Stimulated activated CD8-positive, alpha-beta memory T cell treated with anti-CD3 and anti-CD28 coated beads, Interleukin-15, amount 100 ng/mL, for 4 hours (primary cell): ENCODE measurements at regions not wholly inside any gene's neighbourhood (a gene's known extent, or its start where the extent isn't known, plus 50 kb on each side); places are given as distances from the start of the nearest gene placed in this dataset.
"Not testable (repeated sequence)": the region's sequence is repeated elsewhere in the genome, so short reads cannot be mapped to it uniquely, and the experiment has no call there.

ENCODE experiments used
- DNase-seq, 2 donors: peaks; one replicate each; pipeline ENCODE4 v3.0.0-alpha.2; 2020; ENCODE audit warnings: low read depth in 2 of 2

- DNase-seq, result no peak
Observed at GRCh38 chrX:4682636-4683035, 969.2 kb upstream of the PRKX start.

- no peak for DNase-seq
Observed at GRCh38 chrX:4675686-4676300, 962.3 kb upstream of the PRKX start.

DNA sequence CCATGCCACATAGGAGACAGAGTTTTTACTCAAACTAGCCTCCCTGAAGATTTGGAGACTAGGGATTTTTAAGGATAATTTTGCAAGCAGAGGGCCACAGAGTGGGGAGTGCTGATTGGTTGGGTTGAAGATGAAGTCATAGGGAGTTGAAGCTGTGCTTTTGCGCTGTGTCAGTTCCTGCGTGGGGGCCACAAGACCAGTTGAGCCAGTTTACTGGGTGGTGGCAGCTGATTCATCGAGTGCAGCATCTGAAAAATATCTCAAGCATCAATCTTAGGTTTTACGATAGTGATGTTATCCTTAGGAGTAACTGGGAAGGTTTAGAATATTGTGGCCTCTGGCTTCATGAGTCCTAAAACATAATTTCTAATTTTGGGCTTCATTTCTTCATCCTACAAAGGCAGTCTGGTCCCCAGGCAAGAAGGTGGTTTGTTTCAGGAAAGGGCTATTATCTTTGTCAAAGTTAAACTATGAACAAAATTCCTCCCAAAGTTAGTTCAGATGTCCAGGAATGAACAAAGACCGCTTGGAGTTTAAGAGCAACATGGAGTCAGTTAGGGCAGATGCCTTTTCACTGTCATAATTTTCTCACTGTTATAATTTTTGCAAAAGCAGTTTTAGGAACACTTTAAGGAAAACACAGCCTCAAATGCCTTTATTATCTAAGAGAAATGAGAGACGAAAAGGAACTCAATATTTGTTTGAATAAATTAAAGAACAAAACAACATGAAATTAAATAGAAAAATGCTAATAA is 960.8 kb upstream of the PRKX start:
- no peak for DNase-seq

- no peak for DNase-seq
Observed at GRCh38 chrX:4671344-4671743, 957.9 kb upstream of the PRKX start.

DNA sequence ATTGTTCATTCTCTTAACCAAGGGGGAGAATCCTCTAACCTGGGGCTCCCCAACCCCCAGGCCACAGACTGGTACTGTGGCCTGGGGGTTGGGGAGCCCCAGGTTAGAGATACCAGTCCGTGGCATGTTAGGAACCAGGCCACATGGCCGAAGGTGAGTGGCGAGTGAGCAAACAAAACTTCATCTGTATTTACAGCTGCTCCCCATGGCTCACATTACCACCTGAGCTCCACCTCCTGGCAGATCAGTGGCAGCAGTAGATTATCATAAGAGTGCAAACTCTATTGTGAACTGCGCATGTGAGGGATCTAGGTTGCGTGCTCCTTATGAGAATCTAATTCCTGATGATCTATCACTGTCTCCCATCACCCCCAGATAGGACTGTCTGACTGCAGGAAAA is 957.2 kb upstream of the PRKX start:
- no peak for DNase-seq

DNA sequence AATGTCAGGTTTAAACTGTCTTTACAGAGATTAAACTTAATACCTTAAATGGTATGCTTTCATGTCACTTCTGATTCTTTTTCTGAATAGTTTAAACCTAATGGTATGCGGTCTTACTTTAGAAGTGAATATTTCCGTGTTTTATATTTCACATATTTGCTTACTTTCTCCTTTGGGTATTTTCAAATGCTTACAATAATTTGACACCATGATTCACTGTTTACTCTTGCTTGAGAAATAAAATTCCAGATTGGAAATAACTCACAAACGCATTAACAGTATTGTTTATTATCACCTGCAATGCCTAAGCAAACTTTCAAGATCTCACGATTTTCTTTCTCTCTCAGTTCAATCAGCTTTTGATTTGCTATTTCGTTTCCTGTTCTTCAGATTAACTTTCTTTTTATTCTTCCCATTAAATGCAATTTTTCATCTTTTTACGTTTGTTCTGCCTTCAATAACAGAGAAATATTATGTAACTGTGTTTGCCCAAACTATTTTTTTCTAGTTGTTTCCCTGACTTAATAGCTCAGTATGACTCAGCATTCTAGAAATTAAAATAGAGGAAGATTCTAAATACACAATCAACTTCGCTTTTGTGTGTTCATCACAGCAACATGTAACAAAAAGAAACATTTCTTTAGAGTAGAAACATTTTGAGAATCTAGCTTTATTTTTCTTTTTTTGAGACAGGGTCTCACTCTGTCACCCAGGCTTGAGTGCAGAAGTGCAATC is 955.5 kb upstream of the PRKX start:
- DNase-seq, result no peak

- DNase-seq, result no peak
Observed at GRCh38 chrX:4663085-4663484, 949.6 kb upstream of the PRKX start.

DNA sequence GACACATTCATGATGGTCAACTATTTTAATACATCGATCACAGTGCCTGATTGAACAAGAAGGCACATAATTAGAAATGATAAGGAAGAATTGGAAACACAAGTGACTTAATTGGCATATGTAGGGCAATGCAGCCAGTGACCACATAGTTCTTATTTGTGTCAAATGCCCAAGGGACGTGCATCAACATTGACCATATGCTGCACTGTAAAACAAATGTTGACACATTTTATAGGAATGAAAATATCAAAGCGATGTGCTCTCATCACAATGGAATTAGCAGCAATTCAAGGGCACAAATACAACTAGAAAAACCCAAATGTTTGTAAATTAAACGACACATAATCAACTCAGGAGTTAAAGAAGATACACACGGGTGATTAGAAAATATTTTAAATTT is 948.3 kb upstream of the PRKX start:
- DNase-seq, result no peak

DNA sequence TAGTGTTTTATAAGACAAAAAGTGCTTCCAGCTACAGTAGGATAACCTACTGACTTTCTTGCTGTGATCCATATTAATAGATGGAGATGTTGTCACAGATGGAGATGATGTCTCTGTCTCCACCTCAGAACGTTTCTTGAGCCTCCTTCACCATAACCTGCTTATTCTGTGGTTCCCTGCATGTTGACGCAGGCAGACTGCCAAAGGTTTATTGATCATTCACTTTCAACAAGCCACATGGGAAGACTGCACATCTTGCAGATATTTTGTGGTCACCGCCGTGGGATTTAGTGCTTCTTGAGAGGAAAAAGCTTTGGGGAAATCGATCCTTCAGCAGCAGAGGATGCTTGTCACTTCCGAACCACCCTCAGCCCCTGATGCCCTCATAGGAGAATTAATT is 943.0 kb upstream of the PRKX start:
- DNase-seq, result no peak

- DNase-seq, result no peak
Observed at GRCh38 chrX:4655743-4656142, 942.3 kb upstream of the PRKX start.

- DNase-seq, result no peak
Observed at GRCh38 chrX:4642114-4642513, 928.7 kb upstream of the PRKX start.

- no peak for DNase-seq
Observed at GRCh38 chrX:4638036-4638435, 924.6 kb upstream of the PRKX start.

DNA sequence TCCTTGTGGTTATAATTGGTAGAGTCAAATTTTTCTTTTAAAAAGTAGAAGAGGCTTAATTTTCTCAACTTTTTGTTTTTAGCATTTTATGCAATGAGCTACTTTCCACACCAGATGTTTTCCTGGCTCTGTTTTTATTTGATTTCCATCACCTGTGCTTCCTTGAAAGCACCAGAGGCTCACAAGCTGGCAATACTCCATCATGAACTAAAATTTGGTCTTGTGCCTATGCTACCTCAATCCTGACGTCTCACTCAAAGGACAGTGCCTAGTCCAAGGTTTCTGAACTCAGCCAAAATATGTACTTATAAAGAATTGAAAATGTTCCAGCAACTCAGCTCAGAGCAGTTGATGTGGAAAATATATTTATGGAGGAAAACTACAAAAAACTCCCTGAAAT is 914.0 kb upstream of the PRKX start:
- no peak for DNase-seq

GRCh38 chrX:4622486-4623167 is 909.2 kb upstream of the PRKX start:
- no peak for DNase-seq

DNA sequence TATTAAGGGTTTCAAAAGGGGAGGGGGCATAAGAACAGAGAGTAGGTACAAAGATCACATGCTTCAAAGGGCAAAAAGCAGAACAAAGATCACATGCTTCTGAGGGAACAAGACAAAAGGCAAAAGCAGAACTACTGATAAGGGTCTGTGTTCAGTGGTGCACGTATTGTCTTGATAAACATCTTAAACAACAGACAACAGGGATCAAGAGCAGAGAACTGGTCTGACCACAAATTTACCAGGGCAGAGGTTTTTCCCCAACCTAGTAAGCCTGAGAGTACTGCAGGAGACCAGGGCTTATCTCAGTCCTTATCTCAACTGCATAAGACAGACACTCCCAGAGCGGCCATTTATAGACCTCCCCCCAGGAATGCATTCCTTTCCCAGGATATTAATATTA is 900.2 kb upstream of the PRKX start:
- DNase-seq, result not testable (repeated sequence)

DNA sequence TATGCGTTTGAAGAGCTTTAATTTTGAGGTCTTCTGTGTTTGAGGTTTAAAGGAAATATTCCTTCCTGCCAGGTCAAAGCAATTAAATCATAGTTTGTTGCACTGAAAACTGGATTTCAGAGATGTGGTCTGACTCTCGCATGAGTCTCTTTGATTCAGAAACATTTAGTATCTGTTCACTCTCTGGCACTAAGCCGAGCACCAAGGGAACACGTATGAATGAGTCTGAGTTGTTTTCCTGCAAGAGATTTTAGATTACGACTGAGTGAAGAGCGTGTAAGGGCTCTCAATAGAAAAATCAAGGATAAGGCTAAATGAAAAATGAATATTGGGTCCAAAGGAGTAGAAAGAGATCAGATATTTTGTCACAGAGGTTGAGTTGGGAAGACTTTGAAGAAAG is 875.4 kb upstream of the PRKX start:
- no peak for DNase-seq

- DNase-seq, result no peak
Observed at GRCh38 chrX:4588466-4588865, 875.0 kb upstream of the PRKX start.

DNA sequence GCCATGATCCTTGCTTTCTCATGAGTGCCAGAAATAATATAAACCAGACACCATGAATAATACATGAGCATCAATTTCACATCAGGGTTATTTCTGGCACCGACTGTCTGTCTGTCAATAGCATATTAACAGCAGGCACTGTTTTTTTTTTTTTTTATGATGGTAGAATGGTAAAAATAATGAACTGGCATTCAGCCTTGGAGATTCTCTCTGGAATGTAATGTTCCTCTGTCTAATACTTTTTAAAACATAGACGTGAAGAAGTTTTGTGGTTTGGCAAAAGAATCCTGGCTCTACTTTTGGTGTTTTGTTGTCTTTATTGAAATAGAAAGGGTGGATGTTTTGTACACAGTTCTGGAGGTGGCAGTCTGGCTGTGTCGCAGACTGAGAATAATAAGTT is 874.6 kb upstream of the PRKX start:
- no peak for DNase-seq

- no peak for DNase-seq
Observed at GRCh38 chrX:4579999-4580398, 866.5 kb upstream of the PRKX start.

DNA sequence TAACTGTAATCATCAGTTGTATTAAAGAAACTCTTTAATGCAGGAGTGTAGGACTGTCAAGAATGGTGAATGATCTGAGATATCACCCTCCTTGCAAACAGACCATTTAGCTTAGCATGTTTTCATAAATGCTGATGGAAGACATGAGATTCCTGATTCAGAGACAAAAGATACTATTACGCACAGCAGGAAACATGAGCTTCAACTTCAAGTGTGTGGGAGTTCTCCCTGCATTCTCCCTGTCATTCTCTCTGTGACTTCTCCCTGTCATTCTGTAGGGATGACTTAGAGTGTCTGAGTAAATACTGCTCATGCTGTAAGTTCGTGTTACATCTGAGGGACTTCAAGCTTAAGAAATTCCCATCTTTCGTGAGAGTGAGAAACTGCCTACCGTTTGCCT is 866.0 kb upstream of the PRKX start:
- DNase-seq, result no peak

DNA sequence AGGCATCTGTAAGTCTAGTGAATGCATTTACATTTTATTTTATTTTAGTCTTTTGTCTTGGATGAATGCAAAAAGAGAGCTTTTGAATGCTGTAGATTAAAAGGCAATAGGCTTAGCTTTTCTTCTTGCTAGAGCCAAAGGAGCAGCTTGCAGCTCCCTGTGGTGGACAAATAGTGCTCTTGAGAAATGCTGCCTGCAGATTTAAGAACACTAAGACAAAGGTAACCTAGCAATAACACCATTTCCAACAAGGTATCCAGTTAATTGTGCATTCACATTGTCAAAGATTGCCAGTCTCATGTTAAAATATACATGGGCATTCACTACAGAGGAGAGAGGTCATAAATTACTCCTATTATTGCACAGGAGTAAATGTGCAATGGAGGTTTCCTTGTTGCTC is 859.2 kb upstream of the PRKX start:
- DNase-seq, result no peak

DNA sequence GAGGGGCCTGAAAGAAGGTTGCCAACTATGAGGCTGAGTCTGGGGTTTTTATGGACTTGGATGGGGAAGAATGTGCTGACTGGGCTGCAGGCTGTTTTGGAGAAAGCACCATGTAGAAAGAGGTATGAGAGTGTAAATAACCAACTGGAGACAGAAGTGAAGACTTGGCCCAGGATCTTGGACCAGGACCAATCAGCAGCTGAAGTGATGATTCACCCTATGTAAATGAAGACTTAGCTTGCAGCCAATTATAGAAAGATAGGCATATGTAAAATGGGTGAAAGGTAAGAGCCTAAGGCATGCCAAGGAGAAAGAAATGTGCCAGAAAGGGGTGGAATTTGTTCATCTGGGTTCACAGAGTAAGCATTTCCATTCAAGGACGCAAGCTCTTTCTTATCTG is 856.7 kb upstream of the PRKX start:
- DNase-seq, result no peak

- DNase-seq, result no peak
Observed at GRCh38 chrX:4560192-4560591, 846.7 kb upstream of the PRKX start.
